SK-N-SH (cell line): ENCODE measurements at regions not wholly inside any gene's neighbourhood (a gene's known extent, or its start where the extent isn't known, plus 50 kb on each side); places are given as distances from the start of the nearest gene placed in this dataset.

Source experiments
- CTCF ChIA-PET: fragments of 300-600, 350-600 bp; formaldehyde crosslinking; extraction: SDS; loops from one replicate; lab custom pipeline; 2021; lab: Yijun Ruan, JAX
- POLR2A ChIA-PET: fragments of 350-600 bp; sonication (Branson Sonifier 250); formaldehyde crosslinking; extraction: SDS; loops from one replicate; lab custom pipeline; 2020; ENCODE audit warnings: antibody characterized with exemption, inconsistent platforms; lab: Yijun Ruan, JAX
- DNase-seq: peaks from one replicate; pipeline ENCODE4 v3.0.0; 2012
- H2AFZ ChIP-seq: fragments of 200-600 bp; sonication (generic); 2 replicates; pipeline ENCODE4 v1.8.1; 2016; ENCODE audit warnings: antibody characterized with exemption, mild to moderate bottlenecking, low read depth
- H3F3A ChIP-seq: fragments of 200-600 bp; sonication (generic); replicated peaks from 2 replicates; pipeline ENCODE3; 2016; ENCODE audit warnings: antibody characterized with exemption, mild to moderate bottlenecking; ENCODE audit not compliant: insufficient read depth
- H3K27ac ChIP-seq, 2 experiments: fragments of 200-500 bp in 1 of 2; fragments of 200-600 bp in 1 of 2; sonication (Bioruptor generic) in 1 of 2; sonication (generic), shearing (Covaris generic) in 1 of 2; 2 replicates each; pipeline versions ENCODE4 v1.5.1 to v1.6.1; 2014 to 2016; ENCODE audit warnings: low read depth in 2 of 2, inconsistent platforms in 1 of 2, low read length in 1 of 2, mild to moderate bottlenecking in 1 of 2, mixed read lengths in 1 of 2
- H3K27me3 ChIP-seq: fragments of 200-600 bp; sonication (generic), shearing (Covaris generic); 2 replicates; pipeline ENCODE4 v1.6.1; 2016; ENCODE audit warnings: mixed run types; ENCODE audit not compliant: insufficient read depth
- H3K36me3 ChIP-seq, 2 experiments: fragments of 200-500 bp in 1 of 2; fragments of 200-600 bp in 1 of 2; sonication (Bioruptor generic) in 1 of 2; sonication (generic) in 1 of 2; replicated peaks in 1 of 2; 2 replicates each; pipeline versions ENCODE3 to v1.5.1; 2014 to 2016; ENCODE audit warnings: low read length in 1 of 2, mild to moderate bottlenecking in 1 of 2; ENCODE audit not compliant: insufficient read depth in 2 of 2, control insufficient read depth in 1 of 2
- H3K4me1 ChIP-seq, 2 experiments: fragments of 200-500 bp in 1 of 2; fragments of 200-600 bp in 1 of 2; sonication (Bioruptor generic) in 1 of 2; sonication (generic), shearing (Covaris generic) in 1 of 2; 2 replicates each; pipeline versions ENCODE4 v1.5.1 to v1.6.1; 2014 to 2016; ENCODE audit warnings: low read depth in 1 of 2, low read length in 1 of 2, mixed run types in 1 of 2; ENCODE audit not compliant: insufficient read depth in 2 of 2, control insufficient read depth in 1 of 2
- H3K4me2 ChIP-seq: fragments of 200-600 bp; sonication (generic), shearing (Covaris generic); 2 replicates; pipeline ENCODE4 v1.6.1; 2017; ENCODE audit warnings: mixed run types
- H3K4me3 ChIP-seq, 2 experiments: fragments of 200-500 bp in 1 of 2; fragments of 200-600 bp in 1 of 2; sonication (Bioruptor generic) in 1 of 2; sonication (generic), shearing (Covaris generic) in 1 of 2; 2 replicates each; pipeline versions ENCODE4 v1.5.1 to v1.8.1; 2014 to 2016; ENCODE audit warnings: low read depth in 2 of 2, inconsistent platforms in 1 of 2, low read length in 1 of 2, mild to moderate bottlenecking in 1 of 2, mixed read lengths in 1 of 2, moderate library complexity in 1 of 2
- H3K79me2 ChIP-seq: fragments of 200-600 bp; sonication (generic); 2 replicates; pipeline ENCODE4 v1.8.1; 2017; ENCODE audit warnings: mild to moderate bottlenecking; ENCODE audit not compliant: insufficient read depth
- H3K9ac ChIP-seq: fragments of 200-600 bp; sonication (generic); 2 replicates; pipeline ENCODE4 v1.6.1; 2017; ENCODE audit warnings: mixed run types
- H3K9me2 ChIP-seq: fragments of 200-600 bp; sonication (generic); 2 replicates; pipeline ENCODE4 v1.6.1; 2017; ENCODE audit warnings: mixed run types
- H3K9me3 ChIP-seq: fragments of 200-600 bp; sonication (generic); 2 replicates; pipeline ENCODE4 v1.6.1; 2017; ENCODE audit warnings: mixed run types, mild to moderate bottlenecking, moderate library complexity
- H4K20me1 ChIP-seq: fragments of 200-600 bp; sonication (generic); 2 replicates; pipeline ENCODE4 v1.6.1; 2017; ENCODE audit warnings: mild to moderate bottlenecking, mixed run types; ENCODE audit not compliant: insufficient read depth
- CHD2 ChIP-seq: fragments of 150-350 bp; IDR thresholded peaks from 2 replicates; pipeline ENCODE4 v1.6.1; 2018; ENCODE audit warnings: low read length; ENCODE audit not compliant: partially characterized antibody
- CTCF ChIP-seq: fragments of 200-600 bp; sonication (generic); IDR thresholded peaks from 2 replicates; pipeline ENCODE4 v1.6.1; 2017; ENCODE audit warnings: antibody characterized with exemption, mild to moderate bottlenecking, moderate library complexity
- EZH2phosphoT487 ChIP-seq: fragments of 200-600 bp; sonication (generic); IDR thresholded peaks from 2 replicates; pipeline ENCODE4 v1.6.1; 2017; ENCODE audit warnings: low read depth, mixed run types, mild to moderate bottlenecking, antibody characterized with exemption, moderate library complexity, borderline replicate concordance
- FOXM1 ChIP-seq: IDR thresholded peaks from 2 replicates; pipeline ENCODE4 v1.4.0; 2012; ENCODE audit warnings: low read depth, mild to moderate bottlenecking
- JUND ChIP-seq: IDR thresholded peaks from 2 replicates; pipeline ENCODE4 v1.4.0; 2012
- NFIC ChIP-seq: IDR thresholded peaks from 2 replicates; pipeline ENCODE4 v1.4.0; 2012; ENCODE audit warnings: borderline replicate concordance
- PBX3 ChIP-seq: IDR thresholded peaks from 2 replicates; pipeline ENCODE4; 2012
- RXRA ChIP-seq: IDR thresholded peaks from 2 replicates; pipeline ENCODE4 v1.4.0; 2012; ENCODE audit warnings: low read depth, mild to moderate bottlenecking, borderline replicate concordance
- SIN3A ChIP-seq: IDR thresholded peaks from 2 replicates; pipeline ENCODE4 v1.6.1; 2012; ENCODE audit warnings: low read depth, mild to moderate bottlenecking, low read length, moderate library complexity, borderline replicate concordance
- TAF1 ChIP-seq: IDR thresholded peaks from 2 replicates; pipeline ENCODE4 v1.6.1; 2012; ENCODE audit warnings: low read depth, mild to moderate bottlenecking, low read length, moderate library complexity, borderline replicate concordance
- TEAD4 ChIP-seq: IDR thresholded peaks from 2 replicates; pipeline ENCODE4 v1.4.0; 2012; ENCODE audit warnings: mild to moderate bottlenecking, borderline replicate concordance; ENCODE audit not compliant: insufficient read depth
- USF2 ChIP-seq: fragments of 150-350 bp; IDR thresholded peaks from 2 replicates; pipeline ENCODE4 v1.6.1; 2017; ENCODE audit warnings: antibody characterized with exemption, low read length, low read depth, borderline replicate concordance
- ZBTB33 ChIP-seq: IDR thresholded peaks from 2 replicates; pipeline ENCODE4 v1.4.0; 2012; ENCODE audit warnings: low read depth, borderline replicate concordance
- WGBS: methylation state at CpG from one replicate; pipeline ENCODE4 v1.1.6; 2017; ENCODE audit warnings: low lambda C conversion rate; 5-methylcytosine and 5-hydroxymethylcytosine counted together

GRCh38 chr1:192485692-192486436, 89.7 kb upstream of the RGS1 start (continued):
- TF ChIP-seq ZBTB33 (no peak), PBX3 (peak; percentile 80), RXRA (peak; percentile 38; the same call in 1 of the 2 replicates), NFIC (peak; percentile 88), USF2 (no peak)

- Histone ChIP-seq H3K9me2 (no peaks in the 10 kb centered on the region), H3K9me3 (no peaks in the 10 kb centered on the region), H2AFZ (no peak overlapping the region), H3K27ac (peak overlapping the region; percentile 90 to 97; a peak in 2 of 4 replicates), H3K4me1 (peaks cover 18 to 22% of the 10 kb centered on the region in 2 experiments; a peak in 3 of 4 replicates), H3K9ac (no peak overlapping the region), H3K4me3 (no peak overlapping the region), H3K36me3 (no peaks in the 10 kb centered on the region), H3K4me2 (no peak overlapping the region), H3F3A (peaks cover 18% of the 10 kb centered on the region), H4K20me1 (no peaks in the 10 kb centered on the region), H3K79me2 (no peaks in the 10 kb centered on the region), H3K27me3 (no peaks in the 10 kb centered on the region)
- POLR2A ChIA-PET = no interaction called here
- TF ChIP-seq CTCF (peak; percentile 38), JUND (no peak)
- DNase-seq = no peak
- CTCF ChIA-PET = no interaction called here
Observed at GRCh38 chr1:192488058-192488457, 87.5 kb upstream of the RGS1 start.

GRCh38 chr1:192489047-192489446, 86.5 kb upstream of the RGS1 start:
- peaks cover 18% of the 10 kb centered on the region for H3F3A ChIP-seq
- peak overlapping the region; percentile 90 to 97 for H3K27ac ChIP-seq
- peaks cover 18 to 22% of the 10 kb centered on the region in 2 experiments; a peak in 3 of 4 replicates for H3K4me1 ChIP-seq
- no peak overlapping the region for H3K4me3 ChIP-seq
- no peaks in the 10 kb centered on the region for H3K36me3 ChIP-seq
- no peaks in the 10 kb centered on the region for H3K9me3 ChIP-seq
- ChIA-PET POLR2A (no interaction called here), CTCF (interaction anchor here (1.3 kb wide), 1 partner anchor 530 kb away, joined by 4 read pairs; no protein-coding TSS in a partner anchor)
- H3K9me2 ChIP-seq = no peaks in the 10 kb centered on the region
- H3K27me3 ChIP-seq = no peaks in the 10 kb centered on the region
- H3K9ac ChIP-seq = peak overlapping the region; percentile 47; the same call in 1 of the 2 replicates
- peak overlapping the region; percentile 14; the same call in 1 of the 2 replicates for H3K4me2 ChIP-seq
- WGBS = 12% methylated on average over 1 of the region's 1 CpG
- no peak overlapping the region for H2AFZ ChIP-seq
- H3K79me2 ChIP-seq = no peaks in the 10 kb centered on the region
- DNase-seq = peak; percentile 63
- H4K20me1 ChIP-seq = no peaks in the 10 kb centered on the region
- TF ChIP-seq PBX3 (peak; percentile 74), CTCF (no peak), TAF1 (no peak), FOXM1 (0 out of 2 replicates have a peak, but pooled peaks have one; percentile 49), SIN3A (no peak), JUND (peak; percentile 60), NFIC (peak; percentile 24; the same call in 1 of the 2 replicates), TEAD4 (peak; percentile 64), CHD2 (peak; percentile 63), EZH2phosphoT487 (no peak)
